K562 (cell line): ENCODE measurements at regions not wholly inside any gene's neighbourhood (a gene's known extent, or its start where the extent isn't known, plus 50 kb on each side); places are given as distances from the start of the nearest gene placed in this dataset.

Experiments
- ATAC-seq: fragments of 200-7000 bp; cut with Tn5 transposase; 3 replicates; pipeline ENCODE4 v1.9.1; 2020; ENCODE audit warnings: moderate library complexity
- BruUV-seq: library from RNA; stranded (reverse); fragments of 400-500 nt; replicated peaks from 2 replicates; lab custom pipeline; 2021; lab: Mats Ljungman, UMichigan
- CTCF ChIA-PET: fragments of 300-600 bp; formaldehyde crosslinking; extraction: SDS; loops from one replicate; lab custom pipeline; 2021; ENCODE audit warnings: low intra/inter-chr PET ratio; lab: Yijun Ruan, JAX
- POLR2A ChIA-PET: fragments of 300-600, 350-650 bp; sonication (Branson Sonifier 250); formaldehyde crosslinking; extraction: SDS; loops from one replicate; lab custom pipeline; 2021; ENCODE audit warnings: antibody characterized with exemption, inconsistent platforms; lab: Yijun Ruan, JAX
- DNase-seq, 4 experiments: peaks; one replicate each; pipeline versions ENCODE4 v3.0.0 to v3.0.0-alpha.2; 2011 to 2018; ENCODE audit warnings: low spot score in 3 of 4, mixed read lengths in 3 of 4; ENCODE audit errors: extremely low read depth in 1 of 4
- FAIRE-seq: peaks from 2 replicates; lab custom pipeline; 2011; peaks lifted over from hg19 to GRCh38; lab: Jason Lieb, UNC
- H2AFZ ChIP-seq: 2 replicates; pipeline ENCODE4 v1.6.0; 2011; ENCODE audit warnings: low read depth, low read length, control low read depth, inconsistent platforms
- H3K27ac ChIP-seq: fragments of 200-600 bp; 3 replicates; pipeline ENCODE4 v1.8.0; 2011; ENCODE audit warnings: low read depth, mild to moderate bottlenecking, control low read depth, inconsistent platforms, low read length, moderate library complexity, mixed read lengths; ENCODE audit errors: extremely low read depth
- H3K27me3 ChIP-seq, 2 experiments: fragments of 300-600 bp in 1 of 2; 2 replicates in 1 of 2; 3 replicates in 1 of 2; pipeline versions ENCODE4 v1.6.0 to v1.8.0; 2011; ENCODE audit warnings: inconsistent platforms in 2 of 2, low read length in 2 of 2, mild to moderate bottlenecking in 1 of 2, mixed read lengths in 1 of 2, moderate library complexity in 1 of 2; ENCODE audit not compliant: control insufficient read depth in 2 of 2, insufficient read depth in 2 of 2
- H3K36me3 ChIP-seq: fragments of 300-600 bp; 3 replicates; pipeline ENCODE4 v1.8.0; 2011; ENCODE audit warnings: mild to moderate bottlenecking, low read length, inconsistent platforms; ENCODE audit not compliant: control insufficient read depth, insufficient read depth
- H3K4me1 ChIP-seq, 2 experiments: fragments of 200-600 bp in 1 of 2; replicated peaks in 1 of 2; 2 replicates in 1 of 2; 3 replicates in 1 of 2; pipeline versions ENCODE4 v1.5.1 to v1.8.0; 2011; ENCODE audit warnings: inconsistent platforms in 2 of 2, low read length in 2 of 2, mild to moderate bottlenecking in 1 of 2, mixed read lengths in 1 of 2, moderate library complexity in 1 of 2; ENCODE audit not compliant: control insufficient read depth in 2 of 2, insufficient read depth in 2 of 2
- H3K4me2 ChIP-seq: 2 replicates; pipeline ENCODE4 v1.6.1; 2011; ENCODE audit warnings: low read length, control low read depth, inconsistent platforms, mixed read lengths; ENCODE audit not compliant: insufficient read depth
- H3K4me3 ChIP-seq: fragments of 200-600 bp; sonication (generic), shearing (Covaris generic); 2 replicates; pipeline ENCODE4 v1.5.1; 2016; ENCODE audit warnings: control low read depth, inconsistent platforms
- H3K79me2 ChIP-seq: fragments of 200-600 bp; 3 replicates; pipeline ENCODE4 v1.8.0; 2011; ENCODE audit warnings: low read length, inconsistent platforms; ENCODE audit not compliant: control insufficient read depth, insufficient read depth
- H3K9ac ChIP-seq, 2 experiments: 2 replicates each; pipeline versions ENCODE4 v1.6.0 to v1.6.1; 2011; ENCODE audit warnings: low read depth in 2 of 2, low read length in 2 of 2, control low read depth in 1 of 2, inconsistent platforms in 1 of 2, mild to moderate bottlenecking in 1 of 2, mixed read lengths in 1 of 2; ENCODE audit not compliant: insufficient read depth in 1 of 2
- H3K9me1 ChIP-seq: one replicate; pipeline ENCODE4 v1.6.0; 2011; ENCODE audit warnings: inconsistent platforms, mild to moderate bottlenecking, low read length, moderate library complexity; ENCODE audit not compliant: control insufficient read depth, insufficient read depth
- H3K9me3 ChIP-seq: replicated peaks from 2 replicates; pipeline ENCODE4 v1.5.1; 2011; ENCODE audit warnings: low read depth, low read length, inconsistent platforms; ENCODE audit not compliant: control insufficient read depth, insufficient read depth
- H4K20me1 ChIP-seq: replicated peaks from 2 replicates; pipeline ENCODE4 v1.6.1; 2011; ENCODE audit warnings: low read length, inconsistent platforms, mixed read lengths; ENCODE audit not compliant: control insufficient read depth, insufficient read depth
- AFF1 ChIP-seq, 2 experiments: fragments of 450-650 bp; IDR thresholded peaks; 2 replicates each; pipeline ENCODE4 v1.6.1; 2018; ENCODE audit warnings: mild to moderate bottlenecking in 2 of 2, low read depth in 1 of 2; ENCODE audit not compliant: partially characterized antibody in 2 of 2
- EHMT2 ChIP-seq: fragments of 450-650 bp; IDR thresholded peaks from 2 replicates; pipeline ENCODE4 v1.6.1; 2018; ENCODE audit warnings: antibody characterized with exemption
- JUN ChIP-seq, 2 experiments: sonication (generic) in 1 of 2; formaldehyde crosslinking in 1 of 2; IDR thresholded peaks; 2 replicates each; pipeline versions ENCODE4 v1.6.1 to v1.8.0; 2012 to 2022; ENCODE audit warnings: borderline replicate concordance in 2 of 2, mild to moderate bottlenecking in 2 of 2, improper control_type of control experiment in 1 of 2, low read depth in 1 of 2, low read length in 1 of 2, missing genetic modification reagents in 1 of 2
- JUND ChIP-seq, 2 experiments: IDR thresholded peaks; 2 replicates in 1 of 2; 3 replicates in 1 of 2; pipeline ENCODE4 v1.6.1; 2011; ENCODE audit warnings: borderline replicate concordance in 2 of 2, low read depth in 2 of 2, low read length in 2 of 2, improper control_type of control experiment in 1 of 2, missing biosample characterization in 1 of 2, missing genetic modification characterization in 1 of 2, missing genetic modification reagents in 1 of 2
- MAZ ChIP-seq, 2 experiments: fragments of 450-650 bp in 1 of 2; sonication (generic) in 1 of 2; formaldehyde crosslinking; IDR thresholded peaks in 1 of 2; conservative IDR thresholded peaks in 1 of 2; 2 replicates each; pipeline versions ENCODE4 v1.4.0 to v1.5.0; 2020; ENCODE audit warnings: mild to moderate bottlenecking in 1 of 2, missing genetic modification reagents in 1 of 2
- MTA3 ChIP-seq: fragments of 450-650 bp; formaldehyde crosslinking; IDR thresholded peaks from 2 replicates; pipeline ENCODE4 v1.6.1; 2017; ENCODE audit warnings: mild to moderate bottlenecking, borderline replicate concordance
- PBX2 ChIP-seq, 2 experiments: IDR thresholded peaks in 1 of 2; conservative IDR thresholded peaks in 1 of 2; 2 replicates each; pipeline ENCODE4 v1.6.1; 2016; ENCODE audit warnings: low read depth in 2 of 2, mild to moderate bottlenecking in 1 of 2, missing compliant biosample characterization in 1 of 2, missing genetic modification characterization in 1 of 2, moderate library complexity in 1 of 2
- RBBP5 ChIP-seq: fragments of 200-600 bp; sonication (generic); IDR thresholded peaks from 2 replicates; pipeline ENCODE4 v1.6.1; 2012; ENCODE audit warnings: borderline replicate concordance, mild to moderate bottlenecking, low read length, control low read depth, inconsistent platforms; ENCODE audit not compliant: insufficient read depth, poor library complexity, severe bottlenecking
- SMAD2 ChIP-seq: fragments of 150-350 bp; IDR thresholded peaks from 2 replicates; pipeline ENCODE4 v1.6.1; 2014; ENCODE audit warnings: low read depth, mild to moderate bottlenecking, low read length
- SMARCA4 ChIP-seq: fragments of 450-650 bp; IDR thresholded peaks from 2 replicates; pipeline ENCODE4 v1.6.1; 2016
- SUPT5H ChIP-seq: fragments of 450-650 bp; IDR thresholded peaks from 2 replicates; pipeline ENCODE4 v1.6.1; 2016
- ZNF316 ChIP-seq: fragments of 450-650 bp; IDR thresholded peaks from 2 replicates; pipeline ENCODE4 v1.6.1; 2016
- WGBS: fragments of 100-300 bp; shearing (Covaris generic); methylation state at CpG from one replicate; pipeline ENCODE4 v1.1.6; 2016; ENCODE audit warnings: low coverage, mixed read lengths; ENCODE audit not compliant: insufficient coverage; ENCODE audit errors: missing lambda C conversion rate; 5-methylcytosine and 5-hydroxymethylcytosine counted together
- in situ Hi-C: fragments of 300-500 bp; cut with MboI; formaldehyde crosslinking; loops from 4 replicates; pipeline ENCODE4 v1.15.0; 2018; ENCODE audit warnings: inconsistent platforms, mixed read lengths
- intact Hi-C: fragments of 100-400 bp; cut with micrococcal nuclease; formaldehyde crosslinking; loops from 2 replicates; pipeline ENCODE4 v1.14.2; 2022

GRCh38 chr6:27168586-27169443 is 78.7 kb upstream of the PRSS16 start:
- in situ Hi-C loops = no loop called here
- peak overlapping the region; percentile 3 to 34; a peak in 3 of 4 replicates for H3K9ac ChIP-seq
- H3K9me1 ChIP-seq = no peaks in the 10 kb centered on the region
- intact Hi-C loops = loop anchor here (10.0 kb wide), 1 partner anchor 1046 kb away; no protein-coding TSS in a partner anchor
- H4K20me1 ChIP-seq = no peaks in the 10 kb centered on the region
- WGBS = 34% methylated on average over 5 of the region's 5 CpGs
- H3K27me3 ChIP-seq = no peaks in the 10 kb centered on the region
- H3K4me3 ChIP-seq = no peak overlapping the region
- H2AFZ ChIP-seq = peak overlapping the region; percentile 92
- DNase-seq (peak in 1 of 4 experiments; percentile 63), FAIRE-seq (peak; percentile 6), ATAC-seq (peak; percentile 58)
- H3K27ac ChIP-seq = peak overlapping the region; percentile 73
- H3K4me2 ChIP-seq = peak overlapping the region; percentile 52; the same call in 1 of the 2 replicates
- H3K36me3 ChIP-seq = no peaks in the 10 kb centered on the region
- H3K79me2 ChIP-seq = no peaks in the 10 kb centered on the region
- ChIA-PET POLR2A (interaction anchor here (0.6 to 0.8 kb wide), 4 partner anchors 34 to 1374 kb away, joined by 3 to 4 read pairs (median 3); a partner anchor contains a TSS), CTCF (no interaction called here)
- H3K4me1 ChIP-seq = peaks cover 9 to 10% of the 10 kb centered on the region in 2 experiments; a peak in 4 of 5 replicates
- H3K9me3 ChIP-seq = no peaks in the 10 kb centered on the region
- no TSS peak for BruUV-seq
- 0 out of 2 replicates have a peak, but pooled peaks have one; percentile 10 for TF ChIP-seq JUN (IDR thresholded peaks at IDR 0.05; ENCODE audit: borderline replicate concordance, low read depth, low read length)
- no peak for TF ChIP-seq JUN (CRISPR knock-in tag; IDR thresholded peaks at IDR 0.05; ENCODE audit: borderline replicate concordance)
- peak; percentile 35; the same call in 1 of the 2 replicates for TF ChIP-seq SMARCA4
- TF ChIP-seq ZNF316 = peak; percentile 75
- no peak for TF ChIP-seq SUPT5H
- peak; percentile 28 for TF ChIP-seq RBBP5
- 0 out of 2 replicates have a peak, but pooled peaks have one; percentile 47 for TF ChIP-seq MTA3
- peak; percentile 30; the same call in 1 of the 2 replicates for TF ChIP-seq JUND (IDR thresholded peaks at IDR 0.05; ENCODE audit: borderline replicate concordance, low read depth, low read length)
- TF ChIP-seq JUND (tag; IDR thresholded peaks at IDR 0.05; ENCODE audit: borderline replicate concordance, low read depth, low read length) = 0 out of 3 replicates have a peak, but pooled peaks have one; percentile 30
- 0 out of 2 replicates have a peak, but pooled peaks have one; percentile 34 for TF ChIP-seq EHMT2
- no peak for TF ChIP-seq MAZ (CRISPR knock-in tag; conservative IDR thresholded peaks at IDR 0.05 in 1 of 2, IDR thresholded peaks at IDR 0.05 in 1 of 2)
- peak in 1 of 2 experiments; percentile 30 for TF ChIP-seq AFF1 (IDR thresholded peaks at IDR 0.05; ENCODE audit: low read depth in 1 of 2, partially characterized antibody in 2 of 2)
- no peak for TF ChIP-seq SMAD2
- TF ChIP-seq PBX2 (CRISPR knock-in tag; IDR thresholded peaks at IDR 0.05; ENCODE audit: low read depth) = no peak
- no peak for TF ChIP-seq PBX2 (tag; conservative IDR thresholded peaks at IDR 0.05; ENCODE audit: low read depth)
